ENCODE measurements at regions not wholly inside any gene's neighbourhood (a gene's known extent, or its start where the extent isn't known, plus 50 kb on each side); places are given as distances from the start of the nearest gene placed in this dataset.
A peak's percentile ranks its signal among the peaks of the same experiment; 100 is the strongest.

DNA sequence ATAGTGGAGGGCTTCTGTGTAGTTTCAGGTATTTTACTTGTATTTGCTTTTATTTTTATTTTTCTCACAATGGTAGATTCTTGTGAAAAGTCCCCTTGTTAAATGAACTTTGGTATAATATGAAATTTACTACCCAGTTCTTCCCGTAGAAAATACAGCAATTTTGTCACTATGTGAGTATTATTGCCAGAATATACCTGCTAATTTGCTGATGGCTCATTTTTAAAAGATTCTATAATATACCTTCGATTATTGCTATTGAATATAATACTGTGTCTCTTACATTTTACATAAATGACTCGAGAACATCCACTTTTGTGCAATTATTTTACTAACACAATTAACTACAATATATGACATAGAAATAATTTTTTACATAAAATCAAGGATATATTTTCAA is 262.3 kb upstream of the NOVA1 start:
- Histone ChIP-seq H3K4me3 (no peak overlapping the region), H3K27me3 (no peaks in the 10 kb centered on the region), H3K4me1 (peaks cover 0 to 13% (median 5%) of the 10 kb centered on the region in 9 donors), H3K9me3 (peaks cover 0 to 7% (median 0%) of the 10 kb centered on the region in 11 donors), H3K27ac (no peak overlapping the region), H3K36me3 (no peaks in the 10 kb centered on the region)
- intact Hi-C loops (cut with DNase I) = no loop called here
- TF ChIP-seq, protein P1, sequence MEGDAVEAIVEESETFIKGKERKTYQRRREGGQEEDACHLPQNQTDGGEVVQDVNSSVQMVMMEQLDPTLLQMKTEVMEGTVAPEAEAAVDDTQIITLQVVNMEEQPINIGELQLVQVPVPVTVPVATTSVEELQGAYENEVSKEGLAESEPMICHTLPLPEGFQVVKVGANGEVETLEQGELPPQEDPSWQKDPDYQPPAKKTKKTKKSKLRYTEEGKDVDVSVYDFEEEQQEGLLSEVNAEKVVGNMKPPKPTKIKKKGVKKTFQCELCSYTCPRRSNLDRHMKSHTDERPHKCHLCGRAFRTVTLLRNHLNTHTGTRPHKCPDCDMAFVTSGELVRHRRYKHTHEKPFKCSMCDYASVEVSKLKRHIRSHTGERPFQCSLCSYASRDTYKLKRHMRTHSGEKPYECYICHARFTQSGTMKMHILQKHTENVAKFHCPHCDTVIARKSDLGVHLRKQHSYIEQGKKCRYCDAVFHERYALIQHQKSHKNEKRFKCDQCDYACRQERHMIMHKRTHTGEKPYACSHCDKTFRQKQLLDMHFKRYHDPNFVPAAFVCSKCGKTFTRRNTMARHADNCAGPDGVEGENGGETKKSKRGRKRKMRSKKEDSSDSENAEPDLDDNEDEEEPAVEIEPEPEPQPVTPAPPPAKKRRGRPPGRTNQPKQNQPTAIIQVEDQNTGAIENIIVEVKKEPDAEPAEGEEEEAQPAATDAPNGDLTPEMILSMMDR (IDR thresholded peaks at IDR 0.05) = no peak
- DNase-seq = no peak
- no peak for ATAC-seq
- WGBS, 2 donors = 86 to 93% methylated on average over 3 of the region's 3 CpGs

DNA sequence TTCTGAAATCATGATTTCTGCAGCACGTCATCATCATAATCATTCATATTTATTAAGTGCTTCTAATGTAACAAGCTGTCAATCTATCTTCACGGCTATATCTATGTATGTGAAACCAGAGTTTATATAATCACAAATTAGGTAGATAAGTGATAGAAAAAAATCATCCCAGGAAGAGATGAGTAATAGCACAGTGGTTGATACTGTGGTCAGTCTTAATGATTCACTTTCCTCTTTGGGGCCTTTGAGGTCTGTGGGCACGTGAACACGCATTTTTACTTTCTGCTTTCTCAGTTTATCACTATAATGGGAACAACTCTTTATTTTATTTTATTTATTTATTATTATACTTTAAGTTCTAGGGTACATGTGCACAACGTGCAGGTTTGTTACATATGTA is 265.9 kb upstream of the NOVA1 start:
- TF ChIP-seq, protein P1 (IDR thresholded peaks at IDR 0.05) = no peak
- peaks cover 0 to 7% (median 0%) of the 10 kb centered on the region in 11 donors for H3K9me3 ChIP-seq
- ATAC-seq (no peak), DNase-seq (no peak)
- intact Hi-C loops (cut with DNase I) = no loop called here
- no peak overlapping the region for H3K27ac ChIP-seq
- H3K27me3 ChIP-seq = no peaks in the 10 kb centered on the region
- no peaks in the 10 kb centered on the region for H3K4me1 ChIP-seq
- 77 to 88% methylated on average over 5 of the region's 5 CpGs for WGBS, 2 donors
- no peak overlapping the region for H3K4me3 ChIP-seq
- no peaks in the 10 kb centered on the region for H3K36me3 ChIP-seq

DNA sequence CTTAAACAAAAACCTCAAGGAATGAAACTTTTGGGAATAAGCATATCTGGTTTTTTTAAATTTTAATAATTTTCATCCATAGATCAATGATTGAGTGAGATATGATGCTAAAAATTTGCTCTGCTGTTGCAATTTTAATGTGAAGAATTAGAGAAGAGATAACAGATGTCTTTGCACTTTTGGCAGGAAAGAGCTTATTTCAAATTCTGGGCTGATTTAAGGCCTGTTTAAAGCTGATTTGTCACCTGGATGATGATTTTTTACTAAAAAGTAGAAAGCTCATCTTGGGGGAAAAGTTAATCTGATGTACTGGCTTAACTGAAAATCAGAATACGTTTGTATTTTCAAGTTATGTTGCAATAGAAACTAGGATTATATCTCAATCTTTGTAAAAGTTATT is 268.9 kb upstream of the NOVA1 start:
- TF ChIP-seq, protein P1 (IDR thresholded peaks at IDR 0.05) = no peak
- peaks cover 0 to 8% (median 0%) of the 10 kb centered on the region in 9 donors for H3K4me1 ChIP-seq
- intact Hi-C loops (cut with DNase I) = no loop called here
- DNase-seq (no peak), ATAC-seq (no peak)
- peaks cover 0 to 7% (median 0%) of the 10 kb centered on the region in 11 donors for H3K9me3 ChIP-seq
- H3K27me3 ChIP-seq = no peaks in the 10 kb centered on the region
- no peaks in the 10 kb centered on the region for H3K36me3 ChIP-seq
- no peak overlapping the region for H3K4me3 ChIP-seq
- WGBS, 2 donors = 38 to 56% methylated on average over 1 of the region's 1 CpG
- no peak overlapping the region for H3K27ac ChIP-seq

DNA sequence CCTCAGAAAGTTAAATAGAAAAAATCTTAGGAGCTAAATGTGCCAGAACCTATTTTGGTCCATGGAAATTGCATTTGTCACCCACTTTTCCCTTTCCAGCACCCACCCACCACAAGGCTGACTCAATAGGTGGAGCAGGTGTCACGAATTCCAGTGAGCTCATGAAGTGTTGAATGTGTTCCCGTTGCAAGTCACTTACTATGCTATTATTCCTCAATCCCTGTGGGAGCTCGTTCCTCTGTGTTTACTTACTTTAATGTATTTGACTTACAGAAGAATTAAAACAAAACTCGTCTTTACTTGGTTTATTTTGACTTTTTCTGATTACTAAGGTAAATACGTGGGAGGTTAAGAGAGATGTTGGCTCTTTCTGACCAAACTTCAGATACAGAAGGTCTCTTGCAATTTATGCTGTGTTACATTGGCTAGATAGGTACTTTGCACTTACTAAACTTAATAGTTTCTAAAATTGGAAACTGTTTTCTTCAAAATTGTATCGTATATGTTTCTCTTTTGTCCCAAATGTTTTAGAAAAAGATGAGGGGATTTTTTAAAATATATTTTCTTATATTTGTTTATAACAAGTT is 269.4 kb upstream of the NOVA1 start:
- Histone ChIP-seq H3K9me3 (peaks cover 0 to 7% (median 0%) of the 10 kb centered on the region in 11 donors), H3K27me3 (no peaks in the 10 kb centered on the region), H3K36me3 (no peaks in the 10 kb centered on the region), H3K4me1 (peaks cover 0 to 13% (median 0%) of the 10 kb centered on the region in 9 donors), H3K27ac (no peak overlapping the region), H3K4me3 (no peak overlapping the region)
- intact Hi-C loops (cut with DNase I) = no loop called here
- TF ChIP-seq, protein P1 (IDR thresholded peaks at IDR 0.05) = no peak
- ATAC-seq (peak in 2 of 8 donors; percentile 25 to 33), DNase-seq (no peak)
- WGBS, 2 donors = 53 to 61% methylated on average over 6 of the region's 6 CpGs

Data from heart right ventricle (tissue), 16 donors.